Right renal cortex interstitium (tissue), 3 donors: ENCODE measurements at regions not wholly inside any gene's neighbourhood (a gene's known extent, or its start where the extent isn't known, plus 50 kb on each side); places are given as distances from the start of the nearest gene placed in this dataset.
"Not testable (repeated sequence)": the region's sequence is repeated elsewhere in the genome, so short reads cannot be mapped to it uniquely, and the experiment has no call there.

Source experiments
- DNase-seq, 3 donors: peaks; one replicate each; pipeline ENCODE4 v3.0.0-alpha.2; 2013; ENCODE audit warnings: low read depth in 3 of 3, low spot score in 2 of 3

GRCh38 chr1:102365071-102365470, 368.3 kb upstream of the OLFM3 start:
- no peak for DNase-seq

- no peak for DNase-seq
These were observed 339.9 kb upstream of the OLFM3 start for GRCh38 chr1:102336602-102337001.

- DNase-seq, result no peak
These were observed 321.5 kb upstream of the OLFM3 start for GRCh38 chr1:102318104-102318806.

- DNase-seq, result no peak
These were observed 318.4 kb upstream of the OLFM3 start for GRCh38 chr1:102315096-102315495.

GRCh38 chr1:102296116-102296515, 299.4 kb upstream of the OLFM3 start:
- no peak for DNase-seq

- no peak for DNase-seq
These were observed 286.2 kb upstream of the OLFM3 start for GRCh38 chr1:102282955-102283354.

GRCh38 chr1:102262994-102263393, 266.3 kb upstream of the OLFM3 start:
- DNase-seq, result no peak

- no peak for DNase-seq
These were observed 256.2 kb upstream of the OLFM3 start for GRCh38 chr1:102252731-102253505.

- no peak for DNase-seq
These were observed 245.0 kb upstream of the OLFM3 start for GRCh38 chr1:102241431-102242338.

- no peak for DNase-seq
These were observed 242.5 kb upstream of the OLFM3 start for GRCh38 chr1:102239247-102239646.

GRCh38 chr1:102234753-102235359, 238.1 kb upstream of the OLFM3 start:
- DNase-seq, result no peak

GRCh38 chr1:102219463-102219862, 222.7 kb upstream of the OLFM3 start:
- DNase-seq, result no peak

- not testable (repeated sequence) for DNase-seq
These were observed 214.2 kb upstream of the OLFM3 start for GRCh38 chr1:102210891-102211290.

GRCh38 chr1:102191723-102192122, 195.0 kb upstream of the OLFM3 start:
- DNase-seq, result peak; percentile 33 to 51 (median 38)

- DNase-seq, result no peak
These were observed 193.7 kb upstream of the OLFM3 start for GRCh38 chr1:102190429-102190828.

- DNase-seq, result no peak
These were observed 189.8 kb upstream of the OLFM3 start for GRCh38 chr1:102186536-102186935.

- no peak for DNase-seq
These were observed 188.5 kb upstream of the OLFM3 start for GRCh38 chr1:102185260-102185659.

- no peak for DNase-seq
These were observed 187.8 kb upstream of the OLFM3 start for GRCh38 chr1:102184477-102184876.

GRCh38 chr1:102183711-102184110, 187.0 kb upstream of the OLFM3 start:
- no peak for DNase-seq

- DNase-seq, result no peak
These were observed 186.0 kb upstream of the OLFM3 start for GRCh38 chr1:102182603-102183260.
